H9 (cell line): ENCODE measurements at regions not wholly inside any gene's neighbourhood (a gene's known extent, or its start where the extent isn't known, plus 50 kb on each side); places are given as distances from the start of the nearest gene placed in this dataset.

Source experiments
- DNase-seq: peaks from one replicate; pipeline ENCODE4 v3.0.0-alpha.2; 2017
- H2AFZ ChIP-seq: one replicate; pipeline ENCODE4 v1.6.1; 2013; ENCODE audit warnings: mild to moderate bottlenecking, low read length, control low read depth, moderate library complexity
- H2AK5ac ChIP-seq: 2 replicates; pipeline ENCODE4 v1.6.1; 2013; ENCODE audit warnings: low read length, control low read depth, mixed read lengths; ENCODE audit not compliant: insufficient read length
- H2BK120ac ChIP-seq: one replicate; pipeline ENCODE4 v1.6.1; 2013; ENCODE audit warnings: low read depth, mild to moderate bottlenecking, low read length, control low read depth, inconsistent platforms; ENCODE audit not compliant: poor library complexity, severe bottlenecking
- H2BK12ac ChIP-seq: 2 replicates; pipeline ENCODE4 v1.6.1; 2013; ENCODE audit warnings: low read length, control low read depth, mixed read lengths, low read depth; ENCODE audit not compliant: insufficient read length
- H2BK15ac ChIP-seq: 2 replicates; pipeline ENCODE4 v1.6.1; 2013; ENCODE audit warnings: low read depth, low read length, control low read depth
- H2BK20ac ChIP-seq: one replicate; pipeline ENCODE4 v1.6.1; 2013; ENCODE audit warnings: low read depth, mild to moderate bottlenecking, low read length, control low read depth, inconsistent platforms; ENCODE audit not compliant: poor library complexity, severe bottlenecking
- H2BK5ac ChIP-seq: 2 replicates; pipeline ENCODE4 v1.6.1; 2013; ENCODE audit warnings: low read length, control low read depth, mixed read lengths; ENCODE audit not compliant: insufficient read length
- H3K14ac ChIP-seq: 2 replicates; pipeline ENCODE4 v1.6.1; 2013; ENCODE audit warnings: low read length, control low read depth; ENCODE audit not compliant: insufficient read depth
- H3K18ac ChIP-seq: 2 replicates; pipeline ENCODE4 v1.6.1; 2013; ENCODE audit warnings: low read depth, mild to moderate bottlenecking, mixed read lengths, low read length, control low read depth; ENCODE audit not compliant: insufficient read length
- H3K23ac ChIP-seq: 2 replicates; pipeline ENCODE4 v1.6.1; 2013; ENCODE audit warnings: low read length, control low read depth, mixed read lengths, low read depth; ENCODE audit not compliant: insufficient read length
- H3K23me2 ChIP-seq: 2 replicates; pipeline ENCODE4 v1.6.1; 2013; ENCODE audit warnings: low read depth, mild to moderate bottlenecking, mixed read lengths, low read length, control low read depth; ENCODE audit not compliant: insufficient read length, poor library complexity, severe bottlenecking
- H3K27ac ChIP-seq: 2 replicates; pipeline ENCODE4 v1.5.1; 2013; ENCODE audit warnings: low read length, control low read depth, mixed read lengths, low read depth; ENCODE audit not compliant: insufficient read length
- H3K27me3 ChIP-seq: 2 replicates; pipeline ENCODE4 v1.6.1; 2013; ENCODE audit warnings: low read length, control low read depth, inconsistent platforms; ENCODE audit not compliant: insufficient read depth
- H3K4ac ChIP-seq: 2 replicates; pipeline ENCODE4 v1.6.1; 2013; ENCODE audit warnings: low read depth, mild to moderate bottlenecking, control low read depth, inconsistent platforms, low read length, moderate library complexity
- H3K4me1 ChIP-seq: 2 replicates; pipeline ENCODE4 v1.6.1; 2013; ENCODE audit warnings: low read length, control low read depth, inconsistent platforms; ENCODE audit not compliant: insufficient read depth
- H3K4me2 ChIP-seq: 2 replicates; pipeline ENCODE4 v1.6.1; 2013; ENCODE audit warnings: low read length, control low read depth, mixed read lengths; ENCODE audit not compliant: insufficient read length, insufficient read depth
- H3K56ac ChIP-seq: 2 replicates; pipeline ENCODE4 v1.6.1; 2013; ENCODE audit warnings: low read depth, mild to moderate bottlenecking, mixed read lengths, low read length, control low read depth; ENCODE audit not compliant: insufficient read length
- H3K79me1 ChIP-seq: 2 replicates; pipeline ENCODE4 v1.6.1; 2013; ENCODE audit warnings: low read depth, mild to moderate bottlenecking, moderate library complexity, low read length, control low read depth, inconsistent platforms; ENCODE audit not compliant: insufficient read depth, poor library complexity, severe bottlenecking
- H3K79me2 ChIP-seq: 2 replicates; pipeline ENCODE4 v1.6.1; 2013; ENCODE audit warnings: low read length, control low read depth, inconsistent platforms; ENCODE audit not compliant: insufficient read depth
- H3K9ac ChIP-seq: 2 replicates; pipeline ENCODE4 v1.6.1; 2013; ENCODE audit warnings: low read length, control low read depth, mixed read lengths; ENCODE audit not compliant: insufficient read length; ENCODE audit errors: extremely low read depth
- H3K9me3 ChIP-seq: one replicate; pipeline ENCODE4 v1.6.1; 2013; ENCODE audit warnings: low read depth, low read length, inconsistent platforms; ENCODE audit not compliant: control insufficient read depth
- H3T11ph ChIP-seq: one replicate; pipeline ENCODE4 v1.6.1; 2013; ENCODE audit warnings: mild to moderate bottlenecking, low read length, control low read depth, inconsistent platforms
- H4K20me1 ChIP-seq: one replicate; pipeline ENCODE4 v1.6.1; 2013; ENCODE audit not compliant: control insufficient read depth, insufficient read length, insufficient read depth
- H4K5ac ChIP-seq: 2 replicates; pipeline ENCODE4 v1.6.1; 2013; ENCODE audit warnings: low read depth, mild to moderate bottlenecking, mixed read lengths, low read length, control low read depth; ENCODE audit not compliant: insufficient read length
- H4K8ac ChIP-seq: replicated peaks from 2 replicates; pipeline ENCODE4 v1.6.1; 2013; ENCODE audit warnings: low read length, control low read depth, mixed read lengths, low read depth; ENCODE audit not compliant: insufficient read length
- H4K91ac ChIP-seq: 2 replicates; pipeline ENCODE4 v1.6.1; 2013; ENCODE audit warnings: low read depth, mild to moderate bottlenecking, moderate library complexity, mixed read lengths, low read length, control low read depth; ENCODE audit not compliant: insufficient read length
- H3K27ac Mint-ChIP-seq, 3 experiments: 2 replicates in 2 of 3; 3 replicates in 1 of 3; pipeline ENCODE4 v1.8.0; 2020 to 2021; ENCODE audit warnings: mixed read lengths in 3 of 3, mild to moderate bottlenecking in 1 of 3, moderate library complexity in 1 of 3
- H3K27me3 Mint-ChIP-seq: 2 replicates; pipeline ENCODE4 v1.8.0; 2021; ENCODE audit warnings: low read depth, mild to moderate bottlenecking, moderate library complexity, mixed read lengths
- H3K36me3 Mint-ChIP-seq, 3 experiments: 2 replicates in 2 of 3; 3 replicates in 1 of 3; pipeline ENCODE4 v1.8.0; 2020 to 2021; ENCODE audit warnings: low read depth in 3 of 3, mixed read lengths in 3 of 3; ENCODE audit not compliant: insufficient read depth in 1 of 3
- H3K4me1 Mint-ChIP-seq, 2 experiments: 2 replicates each; pipeline ENCODE4 v1.8.0; 2020; ENCODE audit warnings: mixed read lengths in 2 of 2
- H3K4me3 Mint-ChIP-seq, 2 experiments: 2 replicates in 1 of 2; 3 replicates in 1 of 2; pipeline ENCODE4 v1.8.0; 2020 to 2021; ENCODE audit warnings: mild to moderate bottlenecking in 2 of 2, mixed read lengths in 2 of 2, moderate library complexity in 1 of 2
- H3K9me3 Mint-ChIP-seq, 2 experiments: 2 replicates in 1 of 2; 3 replicates in 1 of 2; pipeline ENCODE4 v1.8.0; 2020; ENCODE audit warnings: mild to moderate bottlenecking in 2 of 2, mixed read lengths in 2 of 2, moderate library complexity in 1 of 2
- WGBS: extraction: QIAGEN DNeasy Blood & Tissue Kit; methylation state at CpG from one replicate; pipeline ENCODE4 v1.1.7; 2013; ENCODE audit warnings: missing lambda C conversion rate, low lambda C conversion rate, mixed read lengths; ENCODE audit not compliant: insufficient read length; ENCODE audit errors: extremely low coverage; 5-methylcytosine and 5-hydroxymethylcytosine counted together
- TF ChIP-seq, protein P1 (sequence below): fragments of 200-600 bp; sonication (generic); conservative IDR thresholded peaks from 3 replicates; pipeline ENCODE4 v1.8.0; 2021; ENCODE audit warnings: antibody characterized with exemption, mild to moderate bottlenecking

DNA sequence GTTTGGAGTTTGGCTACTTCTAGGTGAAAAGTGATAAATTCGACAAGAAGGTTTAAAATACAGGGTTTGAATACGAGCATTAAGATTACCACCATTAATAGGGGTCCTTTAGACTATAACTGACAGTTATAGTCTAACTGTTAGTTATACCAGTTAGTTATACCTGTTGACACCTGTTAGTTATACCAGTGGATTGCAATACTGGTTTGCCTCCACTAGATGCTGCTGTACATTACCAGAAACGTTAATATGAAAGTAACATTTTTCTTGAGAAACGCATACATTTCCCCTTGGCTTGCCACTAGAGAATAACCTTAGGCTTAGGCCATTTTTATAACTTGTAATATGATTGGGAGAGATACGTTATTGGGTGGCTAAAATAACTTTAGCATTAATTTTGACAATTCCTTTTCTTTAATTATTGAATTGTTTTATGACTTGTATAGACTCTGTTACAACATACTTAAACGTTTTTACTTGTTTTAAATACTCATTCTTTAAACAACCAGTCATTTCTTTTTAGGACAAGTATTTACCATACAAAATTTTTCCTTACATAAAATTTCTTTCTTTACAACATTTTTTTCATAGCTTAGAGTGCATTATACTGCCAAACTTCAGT lies 911.2 kb downstream of the FSTL5 start:
- TF ChIP-seq, protein P1, sequence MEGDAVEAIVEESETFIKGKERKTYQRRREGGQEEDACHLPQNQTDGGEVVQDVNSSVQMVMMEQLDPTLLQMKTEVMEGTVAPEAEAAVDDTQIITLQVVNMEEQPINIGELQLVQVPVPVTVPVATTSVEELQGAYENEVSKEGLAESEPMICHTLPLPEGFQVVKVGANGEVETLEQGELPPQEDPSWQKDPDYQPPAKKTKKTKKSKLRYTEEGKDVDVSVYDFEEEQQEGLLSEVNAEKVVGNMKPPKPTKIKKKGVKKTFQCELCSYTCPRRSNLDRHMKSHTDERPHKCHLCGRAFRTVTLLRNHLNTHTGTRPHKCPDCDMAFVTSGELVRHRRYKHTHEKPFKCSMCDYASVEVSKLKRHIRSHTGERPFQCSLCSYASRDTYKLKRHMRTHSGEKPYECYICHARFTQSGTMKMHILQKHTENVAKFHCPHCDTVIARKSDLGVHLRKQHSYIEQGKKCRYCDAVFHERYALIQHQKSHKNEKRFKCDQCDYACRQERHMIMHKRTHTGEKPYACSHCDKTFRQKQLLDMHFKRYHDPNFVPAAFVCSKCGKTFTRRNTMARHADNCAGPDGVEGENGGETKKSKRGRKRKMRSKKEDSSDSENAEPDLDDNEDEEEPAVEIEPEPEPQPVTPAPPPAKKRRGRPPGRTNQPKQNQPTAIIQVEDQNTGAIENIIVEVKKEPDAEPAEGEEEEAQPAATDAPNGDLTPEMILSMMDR, result peak; percentile 75
- Histone ChIP-seq H4K5ac (no peak overlapping the region), H2BK15ac (no peak overlapping the region), H4K8ac (no peak overlapping the region), H3K14ac (no peak overlapping the region), H2BK120ac (no peak overlapping the region), H2BK20ac (no peak overlapping the region), H3K56ac (no peak overlapping the region), H2BK5ac (no peak overlapping the region), H3T11ph (no peak overlapping the region), H3K18ac (no peak overlapping the region), H4K20me1 (no peaks in the 10 kb centered on the region), H3K27ac (no peak overlapping the region), H3K79me2 (no peaks in the 10 kb centered on the region), H3K23ac (no peak overlapping the region), H2BK12ac (no peak overlapping the region), H3K4me2 (no peak overlapping the region), H2AFZ (no peak overlapping the region), H3K4ac (no peak overlapping the region), H3K4me1 (no peaks in the 10 kb centered on the region), H2AK5ac (no peak overlapping the region), H3K23me2 (no peaks in the 10 kb centered on the region), H4K91ac (no peak overlapping the region), H3K9ac (no peak overlapping the region), H3K79me1 (no peaks in the 10 kb centered on the region), H3K27me3 (no peaks in the 10 kb centered on the region), H3K9me3 (peaks cover 28% of the 10 kb centered on the region)
- peaks cover 25 to 46% (median 28%) of the 10 kb centered on the region in 3 experiments for H3K36me3 Mint-ChIP-seq
- no peaks in the 10 kb centered on the region for H3K4me1 Mint-ChIP-seq
- H3K27ac Mint-ChIP-seq, result no peak overlapping the region
- no peaks in the 10 kb centered on the region for H3K27me3 Mint-ChIP-seq
- DNase-seq, result no peak
- WGBS, result no CpG with 5 or more reads among the region's 6 CpGs
- peaks cover 41 to 53% of the 10 kb centered on the region in 2 experiments for H3K9me3 Mint-ChIP-seq
- no peak overlapping the region for H3K4me3 Mint-ChIP-seq
